Colonic mucosa (tissue), 4 donors: ENCODE measurements at regions not wholly inside any gene's neighbourhood (a gene's known extent, or its start where the extent isn't known, plus 50 kb on each side); places are given as distances from the start of the nearest gene placed in this dataset.

Source experiments
- DNase-seq: peaks from one replicate; pipeline ENCODE4 v3.0.0-alpha.2; 2020
- H3K27ac ChIP-seq: fragments of 200-600 bp; one replicate; pipeline ENCODE4 v1.8.0; 2021
- H3K27me3 ChIP-seq: fragments of 200-600 bp; one replicate; pipeline ENCODE4 v1.8.0; 2021
- H3K36me3 ChIP-seq: fragments of 200-600 bp; one replicate; pipeline ENCODE4 v1.8.0; 2021
- H3K4me1 ChIP-seq: fragments of 200-600 bp; one replicate; pipeline ENCODE4 v1.8.0; 2021; ENCODE audit warnings: mild to moderate bottlenecking
- H3K4me3 ChIP-seq: fragments of 200-600 bp; one replicate; pipeline ENCODE4 v1.8.0; 2021
- H3K9ac ChIP-seq, 2 donors: one replicate each; pipeline ENCODE4 v1.7.0; 2013; ENCODE audit warnings: control low read depth in 2 of 2, low read depth in 2 of 2, low read length in 2 of 2
- H3K9me3 ChIP-seq: fragments of 200-600 bp; one replicate; pipeline ENCODE4 v1.8.0; 2021
- intact Hi-C: fragments of 100-400 bp; cut with DNase I; formaldehyde crosslinking; loops from one replicate; pipeline ENCODE4 v1.14.1; 2022
- TF ChIP-seq, protein P1 (sequence below): fragments of 200-600 bp; IDR thresholded peaks from one replicate; pipeline ENCODE4 v1.8.0; 2022; ENCODE audit warnings: antibody characterized with exemption, mild to moderate bottlenecking
- donor health status: healthy.
- donor health status: DM: no; HTN: no; CAD: no.
- donor health status: DM: no; HTN: no; CAD: no.

DNA sequence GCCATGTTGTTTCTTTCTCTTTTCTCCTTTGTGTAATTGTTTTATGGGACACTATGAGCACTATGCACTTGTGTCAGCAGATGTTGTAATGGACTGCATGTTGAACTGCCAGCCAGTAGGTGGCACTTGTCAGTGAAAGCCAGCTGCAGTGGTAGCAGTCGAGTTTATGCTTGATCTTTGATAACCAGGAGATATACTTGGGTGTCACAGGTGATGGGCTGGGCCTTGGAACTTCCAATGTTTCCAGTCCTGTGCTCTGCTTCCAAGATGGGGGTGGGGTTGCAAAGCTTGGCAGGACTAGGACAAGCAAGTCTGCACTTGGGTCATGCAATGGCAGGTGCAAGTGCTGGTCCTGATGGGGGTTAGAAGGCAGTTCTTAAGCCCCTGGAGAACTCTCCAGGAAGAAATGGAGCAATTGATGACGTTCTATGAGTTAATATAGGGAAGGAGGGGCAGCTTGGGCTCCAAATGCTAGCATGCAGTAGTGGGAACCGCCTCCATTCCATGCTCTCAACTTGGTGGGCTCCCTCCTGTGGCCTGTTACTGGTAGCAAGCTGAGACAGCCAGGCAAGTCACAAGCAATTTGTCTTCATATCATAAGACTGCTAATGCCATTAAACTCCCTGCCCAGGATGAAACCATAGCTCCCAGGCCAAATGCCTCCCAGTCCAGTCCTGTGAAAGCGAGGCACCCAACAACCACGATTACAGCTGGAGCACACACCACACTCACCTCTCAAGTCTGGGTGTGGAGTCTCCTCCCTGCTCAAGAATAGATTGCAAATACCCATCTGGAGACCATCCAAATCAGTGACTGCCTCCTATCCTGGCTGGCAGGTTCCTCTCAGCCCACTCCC, 287.2 kb downstream of the CGGBP1 start:
- Histone ChIP-seq H3K4me1 (no peaks in the 10 kb centered on the region), H3K9me3 (no peaks in the 10 kb centered on the region), H3K4me3 (no peak overlapping the region), H3K9ac (no peak overlapping the region), H3K36me3 (no peaks in the 10 kb centered on the region), H3K27ac (no peak overlapping the region), H3K27me3 (no peaks in the 10 kb centered on the region)
- intact Hi-C loops: loop anchor here (10.0 kb wide), 1 partner anchor 233 kb away; no protein-coding TSS in a partner anchor
- DNase-seq: peak; percentile 20
- TF ChIP-seq, protein P1, sequence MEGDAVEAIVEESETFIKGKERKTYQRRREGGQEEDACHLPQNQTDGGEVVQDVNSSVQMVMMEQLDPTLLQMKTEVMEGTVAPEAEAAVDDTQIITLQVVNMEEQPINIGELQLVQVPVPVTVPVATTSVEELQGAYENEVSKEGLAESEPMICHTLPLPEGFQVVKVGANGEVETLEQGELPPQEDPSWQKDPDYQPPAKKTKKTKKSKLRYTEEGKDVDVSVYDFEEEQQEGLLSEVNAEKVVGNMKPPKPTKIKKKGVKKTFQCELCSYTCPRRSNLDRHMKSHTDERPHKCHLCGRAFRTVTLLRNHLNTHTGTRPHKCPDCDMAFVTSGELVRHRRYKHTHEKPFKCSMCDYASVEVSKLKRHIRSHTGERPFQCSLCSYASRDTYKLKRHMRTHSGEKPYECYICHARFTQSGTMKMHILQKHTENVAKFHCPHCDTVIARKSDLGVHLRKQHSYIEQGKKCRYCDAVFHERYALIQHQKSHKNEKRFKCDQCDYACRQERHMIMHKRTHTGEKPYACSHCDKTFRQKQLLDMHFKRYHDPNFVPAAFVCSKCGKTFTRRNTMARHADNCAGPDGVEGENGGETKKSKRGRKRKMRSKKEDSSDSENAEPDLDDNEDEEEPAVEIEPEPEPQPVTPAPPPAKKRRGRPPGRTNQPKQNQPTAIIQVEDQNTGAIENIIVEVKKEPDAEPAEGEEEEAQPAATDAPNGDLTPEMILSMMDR: peak; percentile 39

DNA sequence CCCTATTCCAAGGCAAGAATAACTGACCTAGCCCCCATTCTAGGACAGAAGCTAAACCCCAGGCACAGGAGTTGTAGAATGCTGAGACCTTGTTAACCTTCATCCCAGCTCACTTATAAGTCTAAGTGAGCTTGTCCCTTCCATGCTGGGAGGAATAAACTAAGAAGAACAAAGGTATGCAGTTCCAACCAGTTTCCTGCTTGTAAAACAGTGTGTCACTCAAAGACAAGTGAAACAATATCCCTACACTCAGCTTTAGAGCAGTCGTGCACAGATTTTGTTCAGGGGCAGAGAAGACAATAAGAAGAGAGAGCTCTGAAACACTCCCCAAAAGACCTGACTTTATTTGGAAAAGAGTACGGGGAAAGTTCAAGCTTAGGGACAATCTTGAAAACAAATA, 292.1 kb downstream of the CGGBP1 start:
- H3K36me3 ChIP-seq: no peaks in the 10 kb centered on the region
- no peak for DNase-seq
- H3K27me3 ChIP-seq: no peaks in the 10 kb centered on the region
- intact Hi-C loops: no loop called here
- no peak overlapping the region for H3K27ac ChIP-seq
- no peaks in the 10 kb centered on the region for H3K9me3 ChIP-seq
- H3K9ac ChIP-seq: no peak overlapping the region
- H3K4me3 ChIP-seq: no peak overlapping the region
- TF ChIP-seq, protein P1: no peak
- H3K4me1 ChIP-seq: no peaks in the 10 kb centered on the region

GRCh38 chr3:87765256-87765655, 293.5 kb downstream of the CGGBP1 start:
- TF ChIP-seq, protein P1: no peak
- H3K9me3 ChIP-seq: no peaks in the 10 kb centered on the region
- H3K27me3 ChIP-seq: no peaks in the 10 kb centered on the region
- no peaks in the 10 kb centered on the region for H3K36me3 ChIP-seq
- no peak overlapping the region for H3K9ac ChIP-seq
- H3K4me1 ChIP-seq: no peaks in the 10 kb centered on the region
- no peak overlapping the region for H3K27ac ChIP-seq
- intact Hi-C loops: no loop called here
- no peak for DNase-seq
- H3K4me3 ChIP-seq: no peak overlapping the region

- DNase-seq: no peak
- TF ChIP-seq, protein P1: no peak
- no peak overlapping the region for H3K9ac ChIP-seq
- no peaks in the 10 kb centered on the region for H3K36me3 ChIP-seq
- intact Hi-C loops: no loop called here
- H3K4me1 ChIP-seq: no peaks in the 10 kb centered on the region
- H3K27ac ChIP-seq: no peak overlapping the region
- H3K4me3 ChIP-seq: no peak overlapping the region
- no peaks in the 10 kb centered on the region for H3K27me3 ChIP-seq
- H3K9me3 ChIP-seq: no peaks in the 10 kb centered on the region
These were observed 297.0 kb downstream of the CGGBP1 start for GRCh38 chr3:87761795-87762194.

- TF ChIP-seq, protein P1: no peak
- no peak for DNase-seq
These were observed 297.5 kb downstream of the CGGBP1 start for GRCh38 chr3:87761341-87761740.

More at GRCh38 chr3:87761341-87761740, 297.5 kb downstream of the CGGBP1 start:
- no peaks in the 10 kb centered on the region for H3K36me3 ChIP-seq
- H3K9ac ChIP-seq: no peak overlapping the region
- H3K9me3 ChIP-seq: no peaks in the 10 kb centered on the region
- H3K27ac ChIP-seq: no peak overlapping the region
- no peak overlapping the region for H3K4me3 ChIP-seq
- H3K27me3 ChIP-seq: no peaks in the 10 kb centered on the region
- intact Hi-C loops: no loop called here
- no peaks in the 10 kb centered on the region for H3K4me1 ChIP-seq
